ENCODE measurements at regions not wholly inside any gene's neighbourhood (a gene's known extent, or its start where the extent isn't known, plus 50 kb on each side); places are given as distances from the start of the nearest gene placed in this dataset.
"Not testable (repeated sequence)": the region's sequence is repeated elsewhere in the genome, so short reads cannot be mapped to it uniquely, and the experiment has no call there.

DNA sequence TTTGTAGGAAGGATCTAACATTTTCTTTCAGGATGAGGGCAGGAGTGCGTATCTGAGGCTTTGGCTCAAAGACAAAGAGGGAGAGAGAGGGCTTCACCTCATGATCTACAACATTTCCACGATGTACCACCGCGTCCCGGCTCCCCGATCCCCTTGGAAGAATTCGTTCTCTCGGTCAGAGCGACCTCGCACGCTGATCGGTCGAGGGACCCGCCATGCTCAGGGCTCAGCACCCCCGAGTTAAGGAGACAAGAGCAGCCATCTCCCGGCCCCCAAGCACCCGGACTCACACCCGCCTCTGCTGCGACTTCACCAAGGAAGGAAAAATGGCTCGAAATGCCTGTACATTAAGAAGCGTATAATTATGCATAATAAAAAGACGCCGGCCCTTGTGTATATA lies 89.5 kb upstream of the RPL38 start:
- no peak for DNase-seq (ENCODE audit: low read depth in 2 of 2)

DNA sequence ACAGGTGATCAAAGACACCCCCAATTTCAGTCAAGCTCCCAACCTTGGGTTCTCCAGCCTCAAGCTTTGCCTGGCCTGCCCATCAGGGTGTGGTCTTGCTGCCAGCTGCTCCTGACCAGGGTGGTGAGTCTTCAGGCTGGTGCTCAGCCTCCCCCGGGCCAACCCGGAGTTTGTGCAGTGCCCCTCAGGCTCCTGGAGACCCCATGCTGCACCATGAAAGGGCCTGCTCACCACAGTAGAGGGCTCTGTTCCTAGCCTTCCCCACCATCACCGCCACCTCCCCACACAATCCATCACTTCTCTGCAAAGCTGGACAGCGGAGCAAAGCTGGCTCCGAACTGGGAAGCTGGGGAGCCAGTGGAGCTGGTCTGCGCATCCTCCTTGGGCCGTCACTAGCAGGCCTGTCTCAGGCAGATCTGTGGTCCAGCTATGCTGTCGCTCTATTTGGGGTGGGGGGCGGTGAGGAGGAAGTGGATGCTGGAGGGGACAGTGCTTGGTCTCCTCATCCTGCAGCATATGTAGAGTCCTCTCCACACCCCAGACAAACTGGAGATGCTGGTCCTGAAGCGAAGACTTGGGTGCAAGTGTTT lies 88.5 kb upstream of the RPL38 start:
- no peak for DNase-seq (ENCODE audit: low read depth in 2 of 2)

DNA sequence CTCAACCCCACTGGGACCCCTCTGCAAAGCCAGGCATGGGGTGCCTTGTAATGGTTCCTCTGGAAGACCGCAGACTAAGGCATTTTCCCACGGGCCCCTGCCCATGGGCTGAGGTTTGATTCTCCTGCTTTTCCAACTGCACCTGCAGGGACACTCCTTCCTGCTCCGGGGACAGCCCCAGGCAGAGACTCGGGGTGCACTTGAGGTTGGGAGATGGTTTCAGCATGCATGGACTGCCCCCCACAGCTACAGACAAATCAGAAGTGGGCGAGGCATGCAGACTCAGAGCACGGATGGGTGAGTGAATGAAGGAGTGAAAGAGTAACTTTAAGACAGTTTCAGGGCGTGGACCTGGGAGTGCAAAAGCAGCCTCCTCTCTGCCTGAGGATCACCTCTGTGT lies 87.9 kb upstream of the RPL38 start:
- no peak for DNase-seq (ENCODE audit: low read depth in 2 of 2)

DNA sequence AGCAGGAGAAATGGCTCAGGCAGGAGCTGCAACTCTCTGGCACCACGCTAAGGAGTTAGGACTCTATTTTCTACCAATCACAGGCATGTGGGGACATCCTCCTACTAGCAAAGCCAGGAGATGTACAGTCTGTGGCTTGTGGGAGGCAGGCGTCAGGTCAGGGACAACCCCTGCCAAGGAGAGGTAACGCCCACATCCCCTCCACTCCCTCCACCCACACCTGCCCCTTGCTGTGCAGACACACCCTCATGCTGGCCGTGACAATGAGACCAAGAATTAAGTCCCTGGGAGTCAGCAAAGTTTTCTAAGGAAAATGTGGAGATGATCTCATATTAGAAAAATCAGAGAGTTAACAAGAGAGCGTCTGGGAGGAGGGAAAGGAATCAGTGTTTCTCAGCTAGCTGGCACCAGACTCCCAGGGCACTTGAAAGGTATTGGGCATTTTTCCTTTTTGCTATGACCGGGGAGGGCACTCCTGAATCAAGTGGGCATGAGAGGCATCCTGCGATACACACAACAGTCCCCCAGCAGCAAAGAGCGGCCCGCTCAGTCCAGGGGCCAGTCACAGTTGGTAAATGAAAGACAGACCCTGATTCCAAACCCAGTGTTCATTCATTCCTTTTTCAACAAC lies 87.3 kb upstream of the RPL38 start:
- DNase-seq (ENCODE audit: low read depth in 2 of 2) = no peak

DNA sequence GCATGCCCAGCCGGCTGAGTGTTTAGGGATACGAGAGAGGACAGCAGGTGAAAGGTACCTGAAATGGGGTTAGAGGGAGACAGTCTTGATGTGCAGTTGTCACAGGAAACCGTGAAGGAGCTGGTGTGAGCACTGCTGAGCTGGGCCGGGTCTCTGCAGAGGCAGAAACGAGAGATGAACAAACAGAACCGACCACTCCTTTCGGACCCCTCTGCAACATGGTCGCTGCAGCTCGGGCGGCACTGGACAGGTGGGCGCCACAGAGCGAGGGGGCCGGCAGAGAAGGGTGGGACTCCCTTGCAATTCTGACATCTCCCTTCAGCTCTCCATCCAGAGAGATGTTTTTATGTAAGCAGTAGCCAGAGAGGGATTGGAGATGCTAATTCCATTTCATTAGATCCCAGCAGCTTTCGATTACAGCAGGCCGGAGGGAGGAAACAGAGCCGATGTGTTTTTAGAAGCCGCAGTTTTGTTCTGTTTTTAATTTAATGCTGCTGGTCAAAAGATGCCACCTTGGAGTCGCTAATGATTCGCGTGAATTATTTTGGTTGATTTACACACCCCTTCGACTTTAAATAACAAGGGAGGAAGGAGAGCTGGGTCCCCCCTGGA lies 86.3 kb upstream of the RPL38 start:
- no peak for DNase-seq (ENCODE audit: low read depth in 2 of 2)

DNA sequence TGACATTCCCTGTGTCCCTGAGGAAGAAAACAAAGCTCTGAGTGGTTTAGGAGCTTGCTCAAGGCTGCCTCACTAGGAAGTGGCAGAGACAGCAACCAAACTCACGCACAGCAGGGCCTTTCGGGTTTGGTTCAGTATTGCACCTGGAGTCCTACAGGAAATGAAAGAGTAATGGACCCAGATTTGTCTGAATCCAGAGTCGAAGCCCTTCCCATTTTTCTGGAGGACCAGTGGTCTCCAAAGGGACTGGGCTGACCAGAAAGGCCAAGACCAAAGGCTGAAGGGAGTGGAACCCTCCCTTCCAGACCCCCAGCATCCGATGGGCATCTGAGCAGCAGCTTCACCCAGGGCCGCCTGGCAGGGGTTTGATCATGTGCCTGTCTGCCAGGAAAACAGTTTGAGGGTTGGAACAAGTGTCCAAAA lies 85.5 kb upstream of the RPL38 start:
- no peak for DNase-seq (ENCODE audit: low read depth in 2 of 2)

DNA sequence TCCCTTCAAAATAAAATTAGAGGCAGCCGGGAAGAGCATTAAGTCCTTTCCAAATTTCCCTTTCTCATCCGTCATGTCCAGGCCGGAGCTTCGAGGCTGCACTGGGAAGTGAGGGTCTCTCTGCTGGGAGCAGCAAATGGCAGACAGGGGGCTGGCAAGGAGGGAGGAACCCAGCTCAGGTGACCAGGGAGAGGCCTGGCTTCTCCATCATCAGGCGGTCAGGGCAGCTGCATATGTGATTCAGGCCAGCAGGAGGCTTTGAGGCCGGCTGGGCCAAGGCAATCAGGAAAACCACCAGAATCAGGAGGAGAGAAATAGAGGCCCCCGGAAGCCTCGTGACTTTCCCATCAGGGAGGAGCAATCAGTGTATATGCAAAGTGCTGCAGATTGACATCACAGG lies 85.0 kb upstream of the RPL38 start:
- no peak for DNase-seq (ENCODE audit: low read depth in 2 of 2)

DNA sequence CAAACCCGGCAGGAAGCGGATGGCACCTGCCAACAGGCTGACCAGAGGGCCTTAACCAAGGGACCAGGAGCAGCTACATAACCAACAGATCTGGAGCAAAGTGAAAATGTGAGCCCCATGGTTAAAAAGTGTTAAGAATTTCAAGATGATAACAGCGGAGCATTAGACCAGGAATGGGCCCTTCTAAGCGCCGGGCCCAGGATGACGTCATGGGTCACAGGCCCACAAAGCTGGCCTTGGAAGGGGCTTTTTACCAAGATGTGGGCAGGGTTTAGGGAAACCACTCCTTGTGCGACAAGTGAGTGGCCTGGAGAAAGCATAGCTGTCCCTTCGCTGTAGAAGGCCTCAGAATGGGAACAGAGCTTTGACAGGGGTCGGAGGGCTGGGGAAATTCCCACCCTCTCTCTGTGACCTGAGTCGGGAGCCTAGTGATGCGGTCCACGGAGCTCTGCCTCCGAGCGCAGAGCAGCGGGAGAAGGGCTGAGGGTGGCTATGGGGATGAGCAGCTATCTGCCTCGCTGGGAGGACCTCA lies 84.4 kb upstream of the RPL38 start:
- no peak for DNase-seq (ENCODE audit: low read depth in 2 of 2)

DNA sequence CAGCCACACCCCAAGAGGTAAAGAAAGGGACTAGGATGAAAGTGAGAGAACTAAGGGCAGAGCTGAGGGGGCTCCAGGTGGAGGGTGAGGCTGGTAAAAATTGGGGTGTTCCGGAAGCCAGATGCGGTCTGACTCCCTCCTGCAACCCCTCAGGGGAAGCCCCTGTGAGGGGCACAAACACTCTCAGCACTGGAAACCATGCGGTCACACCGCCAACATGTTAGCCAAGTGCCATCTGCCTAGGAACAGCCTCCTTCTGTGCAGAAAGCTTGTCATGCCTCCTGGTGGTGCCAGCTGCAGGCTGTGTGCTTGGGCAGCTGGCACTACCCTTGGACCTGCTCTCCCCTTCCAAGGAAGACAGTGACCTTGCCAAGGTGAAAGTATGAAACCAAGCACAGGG lies 83.5 kb upstream of the RPL38 start:
- DNase-seq (ENCODE audit: low read depth in 2 of 2) = no peak

DNA sequence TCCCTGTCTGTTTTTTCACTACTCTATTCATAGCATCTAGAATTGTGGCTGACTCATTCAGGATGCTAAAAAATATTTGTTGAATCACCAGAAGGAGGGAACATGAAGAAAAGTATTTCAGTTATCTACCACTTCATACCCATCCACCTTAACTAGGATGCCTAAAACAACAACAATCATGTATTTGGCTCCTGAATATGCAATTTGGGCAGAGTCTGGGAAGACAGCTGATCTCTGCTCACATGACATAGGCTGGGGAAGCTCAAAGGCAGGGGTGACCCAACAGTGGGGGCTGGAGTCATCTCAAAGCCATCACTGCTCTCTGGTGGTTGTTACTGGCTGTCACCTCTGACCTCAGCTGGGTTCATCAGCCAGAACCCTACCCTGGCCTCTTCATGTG lies 80.1 kb upstream of the RPL38 start:
- DNase-seq (ENCODE audit: low read depth in 2 of 2) = no peak

DNA sequence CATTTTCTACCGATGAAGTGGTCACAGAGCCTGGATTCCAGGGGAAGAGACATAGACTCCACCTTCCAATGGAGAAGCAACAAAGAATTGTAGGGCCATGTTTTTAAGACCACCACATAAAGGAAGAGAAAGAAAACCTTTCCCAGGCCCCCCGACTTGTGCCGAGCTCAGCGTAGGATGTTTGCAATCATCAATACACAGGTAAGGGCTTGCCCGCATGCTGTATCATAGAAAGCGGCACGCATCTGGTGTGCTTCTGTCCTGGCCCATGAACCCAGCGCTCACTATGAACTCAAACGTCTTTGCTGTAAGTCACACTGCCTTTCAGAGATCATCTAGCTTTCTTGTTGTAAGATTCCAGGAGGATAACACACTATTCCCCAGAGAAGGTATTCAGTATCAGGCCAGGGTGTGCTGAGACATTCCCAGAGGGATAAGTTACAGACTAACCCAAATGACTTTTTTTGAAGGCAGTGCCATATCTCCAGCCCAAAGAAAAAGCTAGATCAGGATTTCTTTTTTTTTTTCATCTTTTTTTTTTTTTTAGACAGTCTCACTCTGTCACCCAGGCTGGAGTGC lies 79.5 kb upstream of the RPL38 start:
- DNase-seq (ENCODE audit: low read depth in 2 of 2) = no peak

DNA sequence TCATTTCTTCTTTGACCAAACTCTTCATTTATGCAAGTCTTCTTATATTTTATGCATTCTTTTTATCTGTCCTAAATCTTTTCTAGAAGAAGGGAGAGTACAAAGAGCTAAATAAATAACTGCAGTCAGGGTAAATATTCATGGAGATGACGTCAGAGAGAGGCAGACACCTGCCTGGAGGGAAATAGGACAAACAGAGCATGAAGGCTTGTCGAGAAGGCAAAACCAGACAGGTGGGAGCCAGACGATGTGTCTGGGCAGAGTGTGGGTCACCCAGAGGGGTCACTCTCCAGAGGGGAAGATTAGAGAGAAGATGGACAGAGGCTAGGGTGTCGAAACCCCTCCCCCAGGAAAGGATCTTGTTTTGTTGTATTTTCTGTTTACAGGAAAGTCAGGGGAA lies 78.3 kb upstream of the RPL38 start:
- no peak for DNase-seq (ENCODE audit: low read depth in 2 of 2)

DNA sequence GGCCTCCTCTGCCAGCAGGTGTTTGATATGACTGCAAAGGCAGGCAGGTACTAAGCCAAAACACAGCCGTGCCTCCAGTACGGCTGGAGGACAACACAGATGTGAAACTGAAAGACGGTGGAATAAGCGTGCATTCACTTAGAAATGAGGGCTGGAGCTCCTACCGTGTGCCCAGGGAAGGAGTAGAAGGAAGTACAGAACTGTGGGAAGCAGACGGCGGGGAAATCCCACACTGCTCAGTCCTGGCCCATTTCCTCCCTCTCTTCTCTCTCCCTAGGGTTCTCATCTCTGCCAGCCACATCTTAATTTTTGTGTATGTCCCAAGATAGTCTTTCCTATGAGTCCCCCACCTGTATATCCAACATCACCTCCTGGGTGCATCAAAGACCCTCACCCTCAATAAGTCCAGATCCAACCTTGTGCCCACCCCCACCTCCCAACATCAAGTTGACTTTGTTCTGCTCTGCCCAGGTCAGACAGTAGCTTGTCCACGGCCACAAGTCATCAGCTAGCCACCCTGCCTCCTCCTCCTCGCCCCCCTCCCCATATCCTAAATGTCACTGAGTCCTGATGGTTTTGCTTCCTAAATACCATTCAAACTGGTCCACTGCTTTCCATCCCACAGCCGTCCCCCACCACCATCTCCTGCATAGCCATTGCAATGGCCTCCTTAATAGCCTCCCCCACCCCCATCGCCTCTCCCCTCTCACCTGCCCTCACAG lies 77.1 kb upstream of the RPL38 start:
- DNase-seq (ENCODE audit: low read depth in 2 of 2) = no peak

DNA sequence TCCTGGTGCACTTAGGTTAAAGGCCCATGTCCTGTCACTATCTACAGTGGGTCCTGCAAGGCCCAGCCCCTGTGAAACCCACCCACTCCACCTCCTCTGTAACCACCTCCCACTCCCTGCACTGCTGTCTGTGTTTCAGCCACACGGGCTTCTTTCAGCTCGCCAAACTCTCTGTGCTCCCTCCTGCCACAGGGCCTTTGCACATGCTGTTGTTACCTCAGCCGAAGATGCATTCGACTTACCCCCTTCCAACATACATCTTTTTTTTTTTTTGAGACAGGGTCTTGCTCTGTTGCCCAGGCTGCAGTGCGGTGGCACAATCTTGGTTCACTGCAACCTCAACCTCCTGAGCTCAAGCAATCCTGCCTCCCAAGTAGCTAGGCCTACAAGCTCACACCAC lies 76.5 kb upstream of the RPL38 start:
- no peak for DNase-seq (ENCODE audit: low read depth in 2 of 2)

DNA sequence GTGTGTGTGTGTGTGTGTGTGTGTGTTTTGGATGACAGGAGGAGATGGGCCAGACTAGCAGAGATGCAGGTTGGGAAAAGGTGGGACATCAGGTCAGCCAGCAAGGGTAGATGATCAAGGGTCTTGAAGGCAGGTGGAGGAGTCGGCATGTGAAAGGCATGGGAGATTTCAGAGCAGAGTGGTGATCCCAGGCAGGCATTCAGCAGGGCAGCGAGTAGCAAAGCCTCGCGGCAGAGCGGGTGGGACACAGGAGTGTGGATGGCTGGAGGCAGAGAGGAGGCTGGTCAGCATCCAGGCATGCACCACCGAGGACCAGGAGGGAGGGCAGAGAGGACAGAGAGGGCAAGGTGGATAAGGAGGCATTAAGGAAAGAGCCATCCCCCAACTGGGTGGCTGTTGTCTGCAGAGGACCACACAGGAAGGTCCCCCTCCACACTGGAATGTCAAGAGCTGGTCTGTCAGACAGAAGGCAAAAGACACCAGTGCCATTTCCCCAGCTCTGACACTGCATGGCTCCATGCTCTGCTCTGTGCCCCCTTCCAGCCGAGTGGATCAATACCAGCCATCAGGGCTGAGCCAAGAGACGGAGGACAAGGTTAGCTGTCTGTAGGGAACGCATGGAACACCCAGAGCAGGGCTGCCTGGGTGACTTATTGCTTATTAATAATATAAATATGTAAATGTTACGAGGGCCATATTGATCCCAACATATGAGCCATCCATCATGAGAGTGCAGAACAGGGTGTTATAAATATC lies 74.8 kb upstream of the RPL38 start:
- DNase-seq (ENCODE audit: low read depth in 2 of 2) = no peak

DNA sequence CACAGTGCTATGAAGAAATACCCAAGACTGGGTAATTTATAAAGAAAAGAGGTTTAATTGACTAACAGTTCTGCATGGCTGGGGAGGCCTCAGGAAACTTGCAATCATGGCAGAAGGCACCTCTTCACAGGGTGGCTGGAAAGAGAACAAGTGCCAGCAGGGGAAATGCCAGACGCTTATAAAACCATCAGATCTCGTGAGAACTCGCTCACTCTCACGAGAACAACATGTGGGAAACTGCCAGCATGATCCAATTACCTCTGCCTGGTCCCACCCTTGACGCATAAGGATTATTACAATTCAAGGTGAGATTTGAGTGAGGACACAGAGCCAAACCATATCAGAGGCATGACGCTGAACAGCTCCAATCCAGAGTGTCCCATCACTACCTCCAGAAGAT lies 73.7 kb upstream of the RPL38 start:
- not testable (repeated sequence) for DNase-seq (ENCODE audit: low read depth in 2 of 2)

DNA sequence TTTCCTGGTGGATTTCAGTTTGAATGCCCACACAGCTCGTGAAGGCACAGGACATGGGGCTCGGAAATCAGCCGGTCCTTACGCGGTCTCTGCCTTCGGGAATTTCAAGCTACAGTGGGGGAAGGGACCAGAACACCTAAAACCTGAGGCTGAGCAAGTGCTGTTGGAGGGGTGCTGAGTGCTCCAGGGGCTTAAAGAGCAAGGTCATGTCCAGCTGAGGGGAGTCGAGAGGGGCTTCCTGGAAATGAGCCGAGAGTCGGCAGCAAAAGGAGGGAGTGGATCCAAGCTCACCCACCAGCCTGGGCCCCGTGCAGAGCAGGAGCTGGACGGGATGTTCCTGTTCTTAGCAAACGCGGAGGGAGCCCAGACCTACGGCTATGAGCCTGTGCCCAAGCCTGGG lies 73.2 kb upstream of the RPL38 start:
- DNase-seq (ENCODE audit: low read depth in 2 of 2) = no peak

DNA sequence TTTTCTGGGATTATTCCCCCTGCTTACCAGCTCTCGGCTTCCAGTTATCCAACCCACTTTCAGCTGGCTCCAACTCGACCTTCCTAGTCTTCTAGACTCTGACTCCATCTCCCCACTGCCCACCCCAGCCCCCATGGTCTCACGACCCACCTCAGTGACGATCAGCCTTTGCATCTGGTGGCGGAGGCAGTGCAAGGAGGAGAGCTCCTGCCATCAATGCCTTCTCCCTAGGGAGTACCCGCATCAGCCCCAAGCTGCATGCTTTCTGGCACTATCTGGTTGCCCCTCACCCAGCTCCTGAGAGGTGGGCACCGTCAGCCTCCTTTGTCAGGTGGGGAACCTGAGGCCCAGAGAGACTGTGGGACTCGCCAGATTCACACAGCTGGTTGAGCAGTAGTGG lies 72.6 kb upstream of the RPL38 start:
- no peak for DNase-seq (ENCODE audit: low read depth in 2 of 2)

DNA sequence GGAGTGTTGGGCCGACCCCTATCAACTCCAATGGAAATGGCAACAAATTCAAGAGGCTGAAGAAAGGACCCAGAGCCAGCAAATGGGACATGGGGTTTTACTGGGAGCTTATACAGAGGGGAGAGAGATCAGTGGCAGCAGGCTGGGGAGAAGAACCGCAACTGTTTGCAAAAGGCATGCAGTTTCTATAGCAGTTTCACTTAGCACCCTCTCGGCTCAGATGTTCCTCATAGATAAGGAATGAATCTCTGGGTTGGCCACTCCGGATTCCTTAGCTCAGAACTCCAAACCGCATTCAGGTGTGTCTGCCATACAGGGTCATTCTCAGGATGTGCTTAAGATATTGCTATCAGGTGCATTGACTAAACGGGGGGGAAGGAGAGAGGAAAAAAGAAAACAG lies 71.1 kb upstream of the RPL38 start:
- DNase-seq (ENCODE audit: low read depth in 2 of 2) = no peak

DNA sequence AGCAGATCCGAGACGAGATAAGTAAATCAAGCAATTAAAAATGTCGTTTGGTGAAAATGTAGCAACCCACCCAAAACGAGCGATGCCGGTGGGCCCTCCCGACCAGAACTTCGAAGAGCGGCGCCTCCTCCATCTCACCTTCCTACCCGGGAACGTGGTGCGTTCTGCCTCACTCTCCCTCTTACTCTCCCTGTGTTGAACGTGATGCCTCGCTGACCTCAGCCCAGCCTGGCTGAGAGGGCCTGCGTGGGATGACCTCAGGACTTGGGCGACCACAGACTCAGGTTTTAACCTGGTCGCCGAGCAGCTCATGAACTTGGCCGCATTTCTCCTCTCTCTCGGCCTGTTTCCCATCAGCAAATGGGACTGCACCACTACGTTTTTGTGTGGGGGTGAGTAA lies 69.7 kb upstream of the RPL38 start:
- no peak for DNase-seq (ENCODE audit: low read depth in 2 of 2)

DNA sequence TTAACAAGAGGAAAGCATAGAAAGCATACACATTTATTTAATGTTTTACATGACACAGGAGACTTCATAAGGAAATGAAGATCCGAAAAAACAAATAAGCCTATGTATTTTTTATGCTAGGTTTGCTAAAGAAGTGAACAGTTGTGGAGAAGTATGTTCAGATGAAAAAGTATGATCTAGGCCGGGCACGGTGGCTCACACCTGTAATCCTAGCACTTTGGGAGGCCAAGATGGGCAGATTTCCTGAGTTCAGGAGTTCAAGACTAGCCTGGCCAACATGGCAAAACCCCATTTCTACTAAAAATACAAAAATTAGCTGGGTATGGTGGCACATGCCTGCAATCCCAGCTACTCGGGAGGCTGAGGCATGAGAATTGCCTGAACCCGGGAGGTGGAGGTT lies 69.2 kb upstream of the RPL38 start:
- not testable (repeated sequence) for DNase-seq (ENCODE audit: low read depth in 2 of 2)

DNA sequence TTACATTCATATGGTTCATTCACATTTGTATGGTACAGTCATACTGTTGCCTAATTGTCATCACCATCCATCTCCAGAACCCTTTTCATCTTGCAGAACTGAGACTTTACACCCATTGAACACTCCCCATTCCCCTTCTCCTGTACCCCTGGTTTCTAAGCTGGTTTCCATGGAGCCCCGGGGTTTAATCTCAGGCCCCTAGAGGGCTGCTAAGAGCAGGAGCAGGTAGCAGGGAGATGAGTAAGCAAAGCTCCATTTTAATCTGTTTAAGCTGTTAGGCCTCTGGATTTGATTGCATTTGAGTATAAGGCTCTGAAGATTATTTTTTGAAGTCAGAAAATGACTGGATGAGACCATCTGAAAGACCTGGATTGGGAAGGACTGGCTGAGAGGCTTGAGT lies 68.5 kb upstream of the RPL38 start:
- DNase-seq (ENCODE audit: low read depth in 2 of 2) = no peak
